GM13976 (cell line): ENCODE measurements at regions not wholly inside any gene's neighbourhood (a gene's known extent, or its start where the extent isn't known, plus 50 kb on each side); places are given as distances from the start of the nearest gene placed in this dataset.

Experiments
- DNase-seq: peaks from one replicate; pipeline ENCODE4 v3.0.0; 2012; ENCODE audit warnings: low spot score
- CTCF ChIP-seq: IDR thresholded peaks from 2 replicates; pipeline ENCODE4 v1.5.1; 2012; ENCODE audit warnings: borderline replicate concordance, mild to moderate bottlenecking; ENCODE audit not compliant: insufficient read depth; ENCODE audit errors: extremely low read depth, missing control alignments, control extremely low read depth
- in situ Hi-C: fragments of 300-500 bp; cut with MboI; formaldehyde crosslinking; loops from one replicate; pipeline ENCODE4 v1.12.0; 2022; ENCODE audit warnings: low sequenced_read_pairs, mixed read lengths, inconsistent platforms; ENCODE audit not compliant: unreplicated experiment

- peak; percentile 7 for TF ChIP-seq CTCF
- DNase-seq: peak; percentile 25
- in situ Hi-C loops: no loop called here
Measured at GRCh38 chr18:42274488-42275137, 319.6 kb downstream of the PIK3C3 start.

- DNase-seq: no peak
- in situ Hi-C loops: no loop called here
- no peak for TF ChIP-seq CTCF
Measured at GRCh38 chr18:42275138-42275535, 320.1 kb downstream of the PIK3C3 start.

GRCh38 chr18:42275949-42276730, 321.1 kb downstream of the PIK3C3 start:
- DNase-seq: no peak
- in situ Hi-C loops: no loop called here
- no peak for TF ChIP-seq CTCF

GRCh38 chr18:42281124-42281523, 326.1 kb downstream of the PIK3C3 start:
- TF ChIP-seq CTCF: no peak
- in situ Hi-C loops: no loop called here
- no peak for DNase-seq

- DNase-seq: no peak
- in situ Hi-C loops: no loop called here
- no peak for TF ChIP-seq CTCF
Measured at GRCh38 chr18:42281851-42282250, 326.8 kb downstream of the PIK3C3 start.

- DNase-seq: no peak
- in situ Hi-C loops: no loop called here
- no peak for TF ChIP-seq CTCF
Measured at GRCh38 chr18:42287047-42287446, 332.0 kb downstream of the PIK3C3 start.
